Left hindlimb (tissue), 1 donor: ENCODE measurements at regions not wholly inside any gene's neighbourhood (a gene's known extent, or its start where the extent isn't known, plus 50 kb on each side); places are given as distances from the start of the nearest gene placed in this dataset.

Experiments
- DNase-seq: peaks from one replicate; pipeline ENCODE4 v3.0.0-alpha.2; 2018

DNA sequence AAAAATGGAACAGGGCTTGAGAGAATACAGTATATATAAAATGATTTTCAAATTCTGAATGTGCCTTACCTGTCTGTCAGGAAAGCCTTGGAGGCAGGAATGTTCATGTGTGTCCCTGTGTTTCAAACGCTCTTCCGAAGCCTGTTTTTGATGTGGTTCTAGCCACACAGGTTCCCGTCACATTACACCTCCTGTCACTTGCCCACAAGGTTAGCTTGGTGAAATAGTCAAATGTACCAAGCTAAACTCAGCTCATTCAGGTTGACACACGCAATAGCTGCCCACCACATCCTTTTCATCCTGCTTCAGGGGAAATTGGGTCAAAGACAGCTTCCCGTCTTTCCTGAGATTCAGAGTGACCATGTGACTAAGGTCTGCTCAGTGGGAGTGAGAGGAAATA lies 574.0 kb downstream of the EFNB2 start:
- no peak for DNase-seq

- no peak for DNase-seq
Observed at GRCh38 chr13:105960326-105960725, 575.1 kb downstream of the EFNB2 start.

DNA sequence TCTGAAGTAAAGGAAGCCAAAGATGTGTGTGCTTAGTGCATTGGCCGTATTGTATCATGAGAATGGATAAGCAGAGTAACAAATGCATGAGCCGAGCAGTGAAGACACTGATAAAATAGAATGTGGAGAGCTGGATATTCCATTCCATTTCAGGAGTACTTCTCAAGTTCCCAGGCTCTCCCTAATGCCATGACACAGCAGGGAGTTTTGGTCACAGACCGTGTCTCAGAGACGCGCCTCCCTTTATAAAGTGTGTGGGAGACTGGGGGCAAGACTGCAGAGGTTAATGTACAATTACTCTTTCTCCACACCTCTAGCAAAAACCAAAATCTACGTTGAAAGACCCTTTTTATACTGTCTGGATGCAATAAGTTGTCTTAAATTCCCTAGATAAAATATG lies 575.6 kb downstream of the EFNB2 start:
- no peak for DNase-seq

- no peak for DNase-seq
Observed at GRCh38 chr13:105957769-105958438, 577.6 kb downstream of the EFNB2 start.

DNA sequence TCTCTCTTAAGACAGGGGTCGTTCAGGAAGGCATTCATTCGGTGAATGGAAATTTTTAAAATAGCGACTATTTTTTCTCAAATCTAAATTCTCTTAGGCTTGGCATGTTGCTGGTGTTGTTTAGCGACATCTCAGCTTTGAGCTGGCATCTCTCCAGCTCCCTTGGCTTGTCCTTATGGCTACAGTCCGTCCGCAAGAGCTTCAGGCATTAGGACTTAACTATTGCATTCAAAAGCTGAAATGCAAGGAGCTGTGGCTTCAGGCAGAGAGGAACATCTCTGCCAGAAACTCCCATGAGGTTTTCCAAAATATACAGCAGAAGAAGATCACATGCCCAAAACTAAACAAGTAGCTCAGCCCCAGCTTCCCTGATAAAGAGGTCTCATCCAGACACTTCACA lies 578.5 kb downstream of the EFNB2 start:
- no peak for DNase-seq

DNA sequence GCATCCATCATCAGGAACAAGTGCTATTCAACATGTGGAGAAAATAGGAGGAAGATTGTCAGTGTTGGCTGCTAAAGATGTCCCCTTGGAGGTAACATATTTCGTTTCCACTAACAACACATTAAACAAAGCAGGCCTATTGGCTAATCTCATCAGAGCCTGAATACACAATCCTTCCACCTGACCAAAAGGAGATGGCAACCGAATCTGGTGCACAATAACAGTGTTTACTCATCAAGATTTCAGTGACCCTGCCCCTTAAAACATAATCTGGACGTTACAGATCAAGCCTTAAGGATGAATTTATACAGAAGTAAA lies 582.5 kb downstream of the EFNB2 start:
- no peak for DNase-seq

GRCh38 chr13:105952233-105952972 lies 583.1 kb downstream of the EFNB2 start:
- DNase-seq, result no peak

- DNase-seq, result no peak
Observed at GRCh38 chr13:105948143-105948542, 587.3 kb downstream of the EFNB2 start.

- no peak for DNase-seq
Observed at GRCh38 chr13:105940882-105941281, 594.6 kb downstream of the EFNB2 start.

GRCh38 chr13:105937451-105937850 lies 598.0 kb downstream of the EFNB2 start:
- no peak for DNase-seq

DNA sequence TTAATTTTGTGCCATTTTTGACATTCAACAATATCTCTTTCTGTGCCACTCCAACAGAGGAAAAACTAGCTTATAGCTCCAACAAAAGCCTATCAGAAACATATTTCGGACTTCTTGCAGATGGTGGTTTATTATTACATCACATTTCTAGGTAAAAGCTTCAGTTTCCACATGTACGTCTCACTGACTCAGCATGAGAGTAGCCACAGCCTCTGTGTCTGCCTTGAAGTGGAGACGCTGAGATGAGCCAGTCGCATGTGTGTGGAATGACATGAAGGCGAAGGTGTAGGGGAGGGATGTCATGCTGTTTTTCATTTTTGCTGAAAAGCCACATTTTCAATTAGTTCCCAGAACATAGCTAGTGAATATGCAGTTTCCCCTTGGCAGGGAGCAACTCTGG lies 598.6 kb downstream of the EFNB2 start:
- no peak for DNase-seq

DNA sequence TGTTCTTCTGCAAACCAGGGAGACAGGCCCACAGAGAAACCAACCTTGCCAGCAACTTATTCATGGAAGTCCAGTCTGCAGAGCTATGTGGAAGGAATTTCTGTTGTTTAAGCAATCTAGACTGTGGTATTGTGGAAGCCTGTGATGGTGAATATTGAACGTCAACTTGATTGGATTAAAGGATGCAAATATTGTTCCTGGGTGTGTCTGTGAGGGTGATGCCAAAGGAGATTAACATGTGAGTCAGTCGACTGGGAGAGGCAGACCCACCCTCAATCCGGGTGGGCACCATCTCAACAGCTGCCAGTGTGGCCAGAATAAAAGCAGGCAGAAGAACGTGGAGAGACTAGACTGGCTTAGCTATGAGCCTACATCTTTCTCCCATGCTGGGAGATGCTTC lies 606.0 kb downstream of the EFNB2 start:
- DNase-seq, result no peak

- DNase-seq, result no peak
Observed at GRCh38 chr13:105928901-105929300, 606.6 kb downstream of the EFNB2 start.

- DNase-seq, result no peak
Observed at GRCh38 chr13:105928048-105928447, 607.4 kb downstream of the EFNB2 start.

- DNase-seq, result no peak
Observed at GRCh38 chr13:105925496-105925895, 610.0 kb downstream of the EFNB2 start.

DNA sequence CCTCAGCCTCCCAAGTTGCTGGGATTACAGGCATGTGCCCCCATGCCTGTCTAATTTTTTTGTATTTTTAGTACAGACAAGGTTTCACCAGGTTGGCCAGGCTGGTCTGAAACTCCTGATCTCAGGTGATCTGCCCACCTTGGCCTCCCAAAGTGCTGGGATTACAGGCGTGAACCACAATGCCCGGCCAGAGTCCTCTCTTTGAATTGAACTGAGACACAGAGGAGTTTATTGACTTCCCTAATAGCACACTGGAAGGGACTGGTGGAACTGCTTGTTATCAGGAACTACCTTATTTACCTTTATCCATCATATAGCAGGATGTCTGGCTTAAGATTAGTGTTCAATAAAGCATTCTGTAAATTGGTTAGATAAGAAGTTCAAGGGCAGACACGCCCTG lies 613.8 kb downstream of the EFNB2 start:
- no peak for DNase-seq

- no peak for DNase-seq
Observed at GRCh38 chr13:105920370-105920769, 615.1 kb downstream of the EFNB2 start.

- no peak for DNase-seq
Observed at GRCh38 chr13:105918842-105919741, 616.4 kb downstream of the EFNB2 start.

GRCh38 chr13:105915146-105915850 lies 620.2 kb downstream of the EFNB2 start:
- no peak for DNase-seq

GRCh38 chr13:105914291-105915036 lies 621.0 kb downstream of the EFNB2 start:
- peak; percentile 48 for DNase-seq

GRCh38 chr13:105908586-105908985 lies 626.9 kb downstream of the EFNB2 start:
- no peak for DNase-seq

GRCh38 chr13:105907319-105908019 lies 628.0 kb downstream of the EFNB2 start:
- DNase-seq, result no peak
